ENCODE measurements at regions not wholly inside any gene's neighbourhood (a gene's known extent, or its start where the extent isn't known, plus 50 kb on each side); places are given as distances from the start of the nearest gene placed in this dataset.

DNA sequence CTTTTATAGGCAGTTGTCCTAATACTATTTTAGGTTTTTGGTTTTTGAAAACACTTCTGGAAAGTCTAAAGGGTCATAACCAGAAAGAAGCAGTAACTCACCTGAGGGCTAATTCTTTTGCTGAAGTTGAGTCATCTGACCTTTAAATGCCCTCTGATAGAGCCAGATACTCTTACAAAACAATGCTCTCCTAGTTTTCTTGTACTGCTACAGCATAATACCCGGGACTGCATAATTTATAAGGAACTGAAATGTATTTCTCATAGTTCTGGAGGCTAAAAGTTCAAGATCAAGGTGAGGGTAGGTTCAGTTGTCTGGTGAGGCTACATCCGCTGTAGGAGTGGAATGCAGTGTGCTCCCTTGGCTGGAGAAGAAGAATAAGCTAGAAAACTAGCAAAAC lies 670.3 kb downstream of the TLE4 start:
- Mint-ChIP-seq H3K36me3 (ENCODE audit: low read depth) (no peaks in the 10 kb centered on the region), H3K9me3 (no peaks in the 10 kb centered on the region), H3K4me3 (no peak overlapping the region), H3K27me3 (no peaks in the 10 kb centered on the region), H3K27ac (no peak overlapping the region), H3K4me1 (ENCODE audit: low read depth) (no peaks in the 10 kb centered on the region)
- no peak for DNase-seq

DNA sequence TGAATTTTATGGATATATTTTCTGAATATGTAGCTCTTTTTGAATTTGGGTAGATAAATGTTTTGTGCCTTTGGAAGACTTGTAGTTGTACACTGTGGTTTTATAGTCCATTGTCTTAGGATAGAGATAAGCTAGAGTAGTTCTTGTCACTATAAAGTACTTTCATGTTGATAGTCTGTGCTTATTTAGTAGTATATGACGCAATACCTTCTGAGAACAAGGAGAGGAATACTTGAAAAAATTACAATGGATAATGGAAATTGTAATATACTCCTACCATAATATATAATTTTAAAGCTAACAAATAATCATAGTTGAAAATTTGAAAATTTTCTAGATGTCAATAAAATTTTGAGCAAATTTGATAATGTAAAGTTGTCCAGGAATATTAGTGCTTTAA lies 664.0 kb downstream of the TLE4 start:
- Mint-ChIP-seq H3K27me3 (no peaks in the 10 kb centered on the region), H3K4me1 (ENCODE audit: low read depth) (no peaks in the 10 kb centered on the region)

DNA sequence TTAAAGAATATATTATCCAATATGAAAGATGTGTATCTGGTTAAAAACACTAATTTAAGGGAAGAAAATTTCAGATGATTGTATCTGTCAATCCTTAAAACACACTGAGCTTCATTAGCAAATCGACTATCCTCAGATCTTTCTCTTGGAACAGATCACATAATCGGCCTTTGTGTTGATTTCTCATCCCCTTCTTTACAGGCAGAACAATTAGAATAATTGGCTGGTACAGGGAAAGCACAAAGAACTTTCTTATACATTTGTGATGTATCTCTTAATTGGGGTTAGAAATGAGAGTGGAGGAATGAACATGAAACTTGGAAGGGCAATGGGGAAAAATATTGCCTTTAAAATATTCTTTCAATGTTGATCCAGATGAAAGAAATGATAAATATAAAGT lies 662.1 kb downstream of the TLE4 start:
- Mint-ChIP-seq H3K4me3 (no peak overlapping the region), H3K36me3 (ENCODE audit: low read depth) (no peaks in the 10 kb centered on the region), H3K9me3 (no peaks in the 10 kb centered on the region), H3K4me1 (ENCODE audit: low read depth) (no peaks in the 10 kb centered on the region), H3K27ac (no peak overlapping the region), H3K27me3 (no peaks in the 10 kb centered on the region)
- DNase-seq = no peak

More for the DNA sequence above, 664.0 kb downstream of the TLE4 start:
- no peak for DNase-seq
- no peak overlapping the region for H3K27ac Mint-ChIP-seq
- H3K9me3 Mint-ChIP-seq = no peaks in the 10 kb centered on the region
- no peak overlapping the region for H3K4me3 Mint-ChIP-seq
- H3K36me3 Mint-ChIP-seq (ENCODE audit: low read depth) = no peaks in the 10 kb centered on the region

DNA sequence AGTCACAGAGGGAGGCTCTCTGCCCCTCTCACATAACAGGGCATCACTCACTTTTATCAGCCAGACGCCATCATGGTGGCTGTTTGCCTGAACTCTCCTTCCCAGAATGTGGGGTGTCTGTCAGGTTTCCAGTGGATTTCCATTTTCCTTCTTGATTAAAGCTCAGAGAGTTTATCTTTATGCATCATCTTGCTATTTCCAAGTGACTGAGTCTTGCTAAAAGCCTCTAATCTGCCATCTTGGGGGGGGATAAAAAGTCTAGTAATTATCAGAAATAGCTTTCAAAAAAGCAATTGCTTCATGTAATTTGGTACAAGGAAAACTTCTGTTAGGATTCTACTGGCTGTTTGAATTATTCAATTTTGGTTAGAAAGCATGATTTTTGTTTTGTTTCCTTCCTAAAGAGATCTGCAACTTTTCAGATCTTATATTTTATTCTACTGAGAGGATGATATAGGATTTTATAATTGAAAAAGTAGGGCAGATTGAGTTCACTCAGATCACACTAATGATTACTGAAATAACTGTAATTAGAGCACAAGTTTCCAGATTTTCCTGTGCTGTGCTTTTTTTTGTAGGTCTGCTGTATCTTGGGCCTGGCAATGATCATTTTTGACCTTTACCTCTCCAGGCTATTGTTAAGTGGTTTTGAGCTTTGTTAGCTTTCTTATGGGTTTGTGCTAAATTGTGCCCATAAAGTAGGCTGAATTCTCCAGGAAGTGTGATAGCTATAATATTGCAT lies 661.5 kb downstream of the TLE4 start:
- Mint-ChIP-seq H3K27ac (no peak overlapping the region), H3K36me3 (ENCODE audit: low read depth) (no peaks in the 10 kb centered on the region), H3K4me1 (ENCODE audit: low read depth) (no peaks in the 10 kb centered on the region)

DNA sequence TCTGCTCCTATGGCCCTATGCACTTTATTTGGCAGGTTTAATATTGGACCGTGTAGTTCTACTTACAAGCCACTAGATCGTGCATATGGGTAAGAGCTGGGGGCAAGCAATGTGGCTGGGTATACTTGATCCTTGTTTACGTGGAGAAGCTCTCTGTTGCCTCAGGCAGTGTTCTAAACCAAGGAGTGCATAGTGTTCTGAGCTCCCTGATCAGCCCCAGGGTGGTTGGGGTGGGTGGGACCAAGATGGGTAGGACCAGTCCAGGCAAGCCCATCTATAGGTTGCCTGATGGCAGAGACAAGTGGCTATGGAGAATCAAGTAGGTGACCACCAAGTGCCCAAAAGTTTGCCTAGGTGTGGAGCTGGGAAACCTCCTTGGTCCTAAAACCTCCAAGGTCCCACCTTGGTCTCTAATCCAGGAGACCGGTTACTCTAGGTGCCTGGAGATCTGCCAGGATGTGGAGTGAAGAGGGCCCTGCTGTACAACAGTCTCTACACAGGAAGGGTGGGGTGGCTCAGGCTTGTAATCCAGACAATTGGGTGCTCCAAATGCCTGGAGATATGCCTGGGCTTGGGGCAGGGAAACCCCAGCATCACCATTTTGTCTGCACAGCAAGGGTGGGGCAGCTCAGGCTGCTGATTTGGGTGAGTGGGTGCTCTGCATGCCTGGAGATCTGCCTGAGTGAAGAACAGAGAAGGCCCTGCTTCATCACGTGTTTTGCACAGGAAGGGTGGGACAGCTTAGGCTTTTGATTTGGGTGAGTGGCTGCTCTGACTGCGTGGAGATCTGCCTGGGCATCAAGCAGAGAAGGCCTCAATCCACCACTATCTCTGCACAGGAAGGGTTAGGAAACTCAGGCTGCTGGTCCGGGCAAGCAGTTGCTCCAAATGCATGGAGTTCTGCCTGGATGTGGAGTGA lies 659.8 kb downstream of the TLE4 start:
- Mint-ChIP-seq H3K27me3 (no peaks in the 10 kb centered on the region), H3K9me3 (no peaks in the 10 kb centered on the region), H3K36me3 (ENCODE audit: low read depth) (no peaks in the 10 kb centered on the region), H3K27ac (no peak overlapping the region), H3K4me3 (no peak overlapping the region), H3K4me1 (ENCODE audit: low read depth) (no peaks in the 10 kb centered on the region)
- DNase-seq = no peak

More for the DNA sequence above, 661.5 kb downstream of the TLE4 start:
- Mint-ChIP-seq H3K27me3 (no peaks in the 10 kb centered on the region), H3K9me3 (no peaks in the 10 kb centered on the region), H3K4me3 (no peak overlapping the region)
- DNase-seq = no peak

DNA sequence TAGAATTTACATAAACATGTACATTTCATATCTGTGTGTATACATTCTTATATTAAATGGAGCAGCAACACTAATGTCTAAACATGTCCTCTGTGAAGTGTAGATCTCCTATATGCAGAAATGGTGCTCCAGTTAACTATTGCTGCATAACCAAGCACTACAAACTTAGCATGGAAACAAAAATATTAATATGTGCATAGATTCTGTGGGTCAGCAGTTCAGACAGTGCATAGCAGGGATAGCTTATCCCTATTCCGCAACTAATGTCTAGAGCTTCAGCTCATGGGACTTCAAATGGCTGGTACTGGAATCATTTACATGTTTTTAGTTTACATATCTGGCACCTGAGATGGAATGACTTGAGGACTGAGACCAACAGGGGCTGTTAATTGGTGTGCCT lies 652.1 kb downstream of the TLE4 start:
- H3K27ac Mint-ChIP-seq = no peak overlapping the region
- H3K9me3 Mint-ChIP-seq = no peaks in the 10 kb centered on the region
- DNase-seq = no peak
- no peaks in the 10 kb centered on the region for H3K27me3 Mint-ChIP-seq
- H3K4me3 Mint-ChIP-seq = no peak overlapping the region
- H3K4me1 Mint-ChIP-seq (ENCODE audit: low read depth) = no peaks in the 10 kb centered on the region
- no peaks in the 10 kb centered on the region for H3K36me3 Mint-ChIP-seq (ENCODE audit: low read depth)

DNA sequence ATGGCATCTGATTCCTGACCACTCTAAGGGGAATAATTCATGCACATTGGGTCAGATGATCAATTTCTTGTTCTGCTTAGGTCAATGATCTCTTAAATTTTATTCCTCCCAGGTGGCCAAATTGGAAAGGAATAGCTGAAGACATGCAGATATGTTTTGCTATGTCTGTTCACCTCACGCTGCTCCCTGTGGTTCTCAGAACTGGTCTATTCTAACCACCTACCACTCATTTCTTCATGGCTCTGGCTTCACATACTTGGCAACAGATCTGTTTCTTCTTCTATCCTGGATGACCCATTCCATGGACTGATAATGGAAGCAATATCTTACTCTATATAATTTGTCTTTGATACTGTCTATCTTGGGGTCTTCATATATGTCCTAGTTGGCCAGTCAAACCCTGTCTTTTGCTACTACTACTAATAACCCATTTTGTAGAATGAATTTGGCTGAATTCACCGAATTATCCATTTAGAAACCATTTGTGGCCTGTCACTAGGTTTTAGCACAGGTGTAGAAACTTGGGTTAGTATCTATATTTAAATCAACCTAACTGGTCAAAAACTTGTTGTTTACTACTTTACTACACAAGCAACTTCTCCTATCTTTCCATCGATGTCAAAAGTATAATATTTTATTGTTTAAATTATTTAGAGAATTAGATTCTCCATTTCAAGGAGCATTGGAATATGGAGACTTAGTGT lies 650.9 kb downstream of the TLE4 start:
- H3K4me3 Mint-ChIP-seq = no peak overlapping the region

DNA sequence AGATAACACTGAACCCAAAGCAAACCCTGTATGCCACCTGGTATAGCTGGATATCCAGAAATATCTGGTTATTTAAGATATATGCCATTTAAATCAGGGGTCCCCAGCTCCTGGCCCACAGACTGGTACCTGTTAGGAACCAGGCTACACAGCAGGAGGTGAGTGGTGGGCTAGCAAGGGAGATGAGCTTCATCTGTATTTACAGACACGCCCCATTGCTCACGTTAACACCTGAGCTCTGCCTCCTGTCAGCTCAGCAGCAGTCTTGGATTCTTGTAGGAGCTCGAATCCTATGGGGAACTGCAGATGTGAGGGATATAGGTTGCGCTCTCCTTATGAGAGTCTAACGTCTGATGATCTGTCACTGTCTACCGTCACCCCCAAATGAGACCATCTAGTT lies 646.6 kb downstream of the TLE4 start:
- Mint-ChIP-seq H3K4me3 (no peak overlapping the region), H3K36me3 (ENCODE audit: low read depth) (no peaks in the 10 kb centered on the region), H3K4me1 (ENCODE audit: low read depth) (no peaks in the 10 kb centered on the region), H3K27ac (no peak overlapping the region), H3K27me3 (no peaks in the 10 kb centered on the region), H3K9me3 (peaks cover under 1% of the 10 kb centered on the region)
- no peak for DNase-seq

More for the DNA sequence above, 650.9 kb downstream of the TLE4 start:
- DNase-seq = no peak
- no peaks in the 10 kb centered on the region for H3K27me3 Mint-ChIP-seq
- H3K36me3 Mint-ChIP-seq (ENCODE audit: low read depth) = no peaks in the 10 kb centered on the region
- no peaks in the 10 kb centered on the region for H3K4me1 Mint-ChIP-seq (ENCODE audit: low read depth)
- H3K27ac Mint-ChIP-seq = no peak overlapping the region
- H3K9me3 Mint-ChIP-seq = no peaks in the 10 kb centered on the region

DNA sequence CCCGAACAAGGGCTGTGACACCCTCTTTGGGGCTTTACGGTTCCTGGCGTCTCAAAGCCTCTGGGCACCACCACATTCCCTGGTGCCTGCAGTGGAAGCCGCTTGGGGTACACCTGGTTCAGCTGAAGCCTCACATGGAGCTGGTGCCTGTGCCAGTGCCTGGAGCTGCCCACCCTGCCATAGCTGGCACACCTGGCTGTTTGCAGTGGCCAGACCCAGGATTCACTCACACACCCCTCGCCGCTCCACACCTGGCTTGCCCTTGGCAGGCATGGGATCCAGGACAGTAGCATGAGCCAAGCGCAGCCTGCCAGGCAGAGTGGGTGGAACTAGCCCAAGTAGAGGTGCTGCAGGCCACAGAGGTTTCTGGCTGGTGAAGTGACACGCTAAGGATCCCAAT lies 641.8 kb downstream of the TLE4 start:
- no peaks in the 10 kb centered on the region for H3K4me1 Mint-ChIP-seq (ENCODE audit: low read depth)
- no peak overlapping the region for H3K4me3 Mint-ChIP-seq

DNA sequence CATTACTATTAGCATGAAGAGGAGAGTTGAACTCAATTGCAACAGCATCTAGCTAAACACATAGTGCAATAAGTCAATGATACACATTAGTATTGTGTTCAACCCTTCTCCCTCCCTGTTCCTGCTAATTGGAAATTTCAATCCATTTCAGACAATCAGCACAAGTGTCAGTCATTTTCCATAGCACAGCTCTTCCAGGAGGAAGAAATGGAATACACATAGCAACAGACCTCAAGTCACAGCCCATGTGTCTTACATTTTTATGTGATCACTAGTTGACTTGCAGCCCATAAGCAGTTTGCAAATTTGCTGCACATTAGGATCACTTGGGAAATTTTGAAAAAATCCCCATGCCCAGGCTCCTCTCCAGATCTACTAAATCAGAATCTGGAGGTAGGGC lies 636.9 kb downstream of the TLE4 start:
- H3K27me3 Mint-ChIP-seq = no peaks in the 10 kb centered on the region
- DNase-seq = no peak
- no peaks in the 10 kb centered on the region for H3K4me1 Mint-ChIP-seq (ENCODE audit: low read depth)
- peaks cover 9% of the 10 kb centered on the region for H3K9me3 Mint-ChIP-seq
- H3K36me3 Mint-ChIP-seq (ENCODE audit: low read depth) = no peaks in the 10 kb centered on the region
- no peak overlapping the region for H3K4me3 Mint-ChIP-seq
- no peak overlapping the region for H3K27ac Mint-ChIP-seq

More for the DNA sequence above, 641.8 kb downstream of the TLE4 start:
- Mint-ChIP-seq H3K27ac (no peak overlapping the region), H3K36me3 (ENCODE audit: low read depth) (no peaks in the 10 kb centered on the region), H3K9me3 (peaks cover 9% of the 10 kb centered on the region), H3K27me3 (no peaks in the 10 kb centered on the region)
- no peak for DNase-seq

DNA sequence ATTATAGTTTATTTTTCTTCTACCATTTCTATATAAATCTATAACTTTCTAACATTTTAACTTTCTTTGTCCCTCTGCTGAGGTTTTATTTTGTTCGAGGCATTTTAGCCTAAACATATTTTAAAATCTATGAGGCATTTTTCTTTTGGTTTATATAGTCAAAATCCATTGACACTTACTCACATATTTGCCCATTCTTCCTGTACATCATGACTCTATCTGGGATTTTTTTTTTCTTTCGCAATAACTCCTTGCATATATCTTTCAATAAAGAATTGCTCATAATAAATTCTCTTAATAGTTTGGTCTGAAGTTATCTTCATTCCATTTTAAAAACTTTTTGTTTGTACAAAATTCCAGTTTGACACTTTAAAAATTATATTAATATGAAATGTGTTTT lies 632.3 kb downstream of the TLE4 start:
- no peaks in the 10 kb centered on the region for H3K4me1 Mint-ChIP-seq (ENCODE audit: low read depth)
- H3K36me3 Mint-ChIP-seq (ENCODE audit: low read depth) = no peaks in the 10 kb centered on the region
- no peak overlapping the region for H3K27ac Mint-ChIP-seq
- no peak for DNase-seq
- H3K4me3 Mint-ChIP-seq = no peak overlapping the region
- H3K9me3 Mint-ChIP-seq = no peaks in the 10 kb centered on the region
- H3K27me3 Mint-ChIP-seq = no peaks in the 10 kb centered on the region

DNA sequence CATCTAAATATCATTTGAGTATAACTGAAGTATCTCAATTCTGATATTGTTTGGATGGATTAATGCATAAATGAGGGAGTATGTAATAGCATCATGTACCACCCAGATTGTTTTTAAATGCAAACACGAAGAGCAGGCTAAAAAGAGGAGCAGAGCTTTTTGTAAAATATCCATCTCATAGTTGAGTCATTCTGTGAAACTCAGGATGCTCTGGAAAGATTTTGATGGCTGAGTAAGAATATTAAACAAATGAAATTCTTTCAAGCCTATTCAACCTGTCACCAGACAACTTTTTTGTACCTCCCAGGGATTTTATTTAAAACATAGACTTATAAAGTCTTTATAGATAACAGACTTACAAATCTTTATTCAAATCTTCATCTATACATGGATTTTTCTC lies 625.9 kb downstream of the TLE4 start:
- H3K4me1 Mint-ChIP-seq (ENCODE audit: low read depth) = no peaks in the 10 kb centered on the region
- no peaks in the 10 kb centered on the region for H3K27me3 Mint-ChIP-seq
- no peak overlapping the region for H3K27ac Mint-ChIP-seq
- no peaks in the 10 kb centered on the region for H3K9me3 Mint-ChIP-seq
- no peak overlapping the region for H3K4me3 Mint-ChIP-seq
- no peaks in the 10 kb centered on the region for H3K36me3 Mint-ChIP-seq (ENCODE audit: low read depth)
- DNase-seq = no peak

DNA sequence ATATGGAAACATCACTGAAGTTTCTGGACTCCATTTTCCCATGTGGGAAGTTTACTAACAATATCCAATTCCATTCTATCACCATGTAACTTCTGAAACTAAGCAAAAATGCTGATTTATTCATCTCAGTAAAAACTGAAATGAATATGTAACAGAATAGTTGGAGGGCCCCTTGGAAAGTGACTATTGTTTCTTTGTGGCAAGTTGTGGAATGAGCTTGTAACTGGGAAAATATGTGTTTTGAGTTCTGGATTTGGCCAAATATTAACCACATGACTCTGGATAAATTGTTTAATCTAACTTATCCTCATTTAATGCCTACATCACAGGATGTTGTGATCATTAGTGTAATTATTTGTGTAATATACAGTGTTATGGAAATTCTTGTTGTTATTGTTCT lies 619.3 kb downstream of the TLE4 start:
- Mint-ChIP-seq H3K4me3 (no peak overlapping the region), H3K27me3 (no peaks in the 10 kb centered on the region), H3K27ac (no peak overlapping the region), H3K9me3 (no peaks in the 10 kb centered on the region), H3K36me3 (ENCODE audit: low read depth) (no peaks in the 10 kb centered on the region), H3K4me1 (ENCODE audit: low read depth) (no peaks in the 10 kb centered on the region)
- no peak for DNase-seq

DNA sequence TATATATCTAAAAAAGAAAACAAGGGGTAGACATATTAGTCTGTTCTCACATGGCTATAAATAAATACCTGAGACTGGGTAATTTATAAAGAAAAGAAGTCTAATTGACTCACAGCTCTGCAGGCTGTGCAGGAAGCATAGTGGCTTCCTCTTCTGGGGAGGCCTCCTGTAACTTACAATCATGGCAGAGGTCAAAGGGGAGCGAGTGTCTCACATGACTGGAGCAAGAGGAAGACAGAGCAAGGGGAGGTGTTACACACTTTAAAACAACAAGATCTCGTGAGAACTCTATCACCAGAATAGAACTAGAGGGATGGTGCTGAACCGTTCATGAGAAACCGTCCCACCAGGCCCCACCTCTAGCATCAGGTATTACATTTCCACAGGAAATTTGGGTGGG lies 616.8 kb downstream of the TLE4 start:
- Mint-ChIP-seq H3K27me3 (no peaks in the 10 kb centered on the region), H3K9me3 (no peaks in the 10 kb centered on the region), H3K4me1 (ENCODE audit: low read depth) (no peaks in the 10 kb centered on the region), H3K27ac (no peak overlapping the region), H3K36me3 (ENCODE audit: low read depth) (no peaks in the 10 kb centered on the region), H3K4me3 (no peak overlapping the region)
- DNase-seq = no peak
